H1 (cell line): ENCODE measurements at regions not wholly inside any gene's neighbourhood (a gene's known extent, or its start where the extent isn't known, plus 50 kb on each side); places are given as distances from the start of the nearest gene placed in this dataset.

Experiments
- CTCF ChIA-PET: fragments of 300-600 bp; sonication (Branson Sonifier 250); formaldehyde crosslinking; loops from one replicate; lab custom pipeline; 2021; ENCODE audit not compliant: partially characterized antibody; lab: Charles Lee
- POLR2A ChIA-PET: fragments of 300-600 bp; sonication (Branson Sonifier 250); formaldehyde crosslinking; loops from one replicate; lab custom pipeline; 2021; ENCODE audit warnings: inconsistent platforms; ENCODE audit not compliant: partially characterized antibody; lab: Charles Lee
- DNase-seq, 2 experiments: peaks; one replicate each; pipeline versions ENCODE4 v3.0.0 to v3.0.0-alpha.2; 2010 to 2022; ENCODE audit warnings: low spot score in 2 of 2, low read depth in 1 of 2, mixed read lengths in 1 of 2
- FAIRE-seq: peaks from 2 replicates; lab custom pipeline; 2011; peaks lifted over from hg19 to GRCh38; lab: Jason Lieb, UNC
- H2AFZ ChIP-seq: 2 replicates; pipeline ENCODE4 v1.8.1; 2012; ENCODE audit warnings: low read length, inconsistent platforms
- H2AK5ac ChIP-seq: 2 replicates; pipeline ENCODE4 v1.6.1; 2013; ENCODE audit warnings: low read depth, low read length
- H2BK120ac ChIP-seq: replicated peaks from 2 replicates; pipeline ENCODE3; 2013; ENCODE audit warnings: low read depth, low read length, inconsistent platforms
- H2BK12ac ChIP-seq: 2 replicates; pipeline ENCODE4 v1.6.1; 2013; ENCODE audit warnings: low read depth, low read length
- H2BK15ac ChIP-seq: 2 replicates; pipeline ENCODE4 v1.6.1; 2013; ENCODE audit warnings: low read length
- H2BK20ac ChIP-seq: 2 replicates; pipeline ENCODE4 v1.6.1; 2013; ENCODE audit warnings: low read length
- H2BK5ac ChIP-seq: 2 replicates; pipeline ENCODE4 v1.6.1; 2013; ENCODE audit warnings: low read depth, low read length
- H3K14ac ChIP-seq: 2 replicates; pipeline ENCODE4 v1.6.1; 2013; ENCODE audit warnings: inconsistent platforms; ENCODE audit not compliant: insufficient read length
- H3K18ac ChIP-seq: 2 replicates; pipeline ENCODE4 v1.6.1; 2013; ENCODE audit warnings: low read length; ENCODE audit errors: extremely low read depth
- H3K23ac ChIP-seq: 2 replicates; pipeline ENCODE4 v1.6.1; 2013; ENCODE audit warnings: inconsistent platforms; ENCODE audit not compliant: insufficient read length
- H3K23me2 ChIP-seq: 2 replicates; pipeline ENCODE4 v1.6.1; 2013; ENCODE audit warnings: low read depth, low read length
- H3K27ac ChIP-seq: 2 replicates; pipeline ENCODE4 v1.6.1; 2011; ENCODE audit warnings: low read depth, low read length, inconsistent platforms
- H3K27me3 ChIP-seq, 4 experiments: replicated peaks in 1 of 4; 1 replicate in 1 of 4; 2 replicates in 3 of 4; pipeline versions ENCODE4 v1.6.1 to v1.8.1; 2011 to 2013; ENCODE audit warnings: low read length in 3 of 4, mild to moderate bottlenecking in 3 of 4, inconsistent platforms in 2 of 4, mixed read lengths in 2 of 4, moderate library complexity in 1 of 4; ENCODE audit not compliant: control insufficient read depth in 3 of 4, insufficient read depth in 3 of 4; ENCODE audit errors: extremely low read depth in 1 of 4
- H3K36me3 ChIP-seq, 4 experiments: 2 replicates each; pipeline versions ENCODE4 v1.6.1 to v1.8.1; 2011 to 2013; ENCODE audit warnings: mild to moderate bottlenecking in 4 of 4, low read length in 3 of 4, moderate library complexity in 2 of 4, control low read depth in 1 of 4, inconsistent platforms in 1 of 4; ENCODE audit not compliant: insufficient read depth in 4 of 4, control insufficient read depth in 2 of 4
- H3K4ac ChIP-seq: replicated peaks from 2 replicates; pipeline ENCODE3; 2013; ENCODE audit warnings: low read length, low read depth, mixed read lengths, inconsistent platforms; ENCODE audit not compliant: insufficient read length
- H3K4me1 ChIP-seq, 4 experiments: replicated peaks in 1 of 4; 1 replicate in 1 of 4; 2 replicates in 3 of 4; pipeline versions ENCODE4 v1.6.1 to v1.8.1; 2011 to 2013; ENCODE audit warnings: low read length in 3 of 4, inconsistent platforms in 2 of 4, mixed read lengths in 1 of 4; ENCODE audit not compliant: insufficient read depth in 4 of 4, control insufficient read depth in 3 of 4
- H3K4me2 ChIP-seq, 2 experiments: 2 replicates each; pipeline versions ENCODE4 v1.6.1 to v1.8.1; 2011 to 2013; ENCODE audit warnings: low read depth in 2 of 2, low read length in 2 of 2, control low read depth in 1 of 2, inconsistent platforms in 1 of 2, mild to moderate bottlenecking in 1 of 2; ENCODE audit not compliant: insufficient read depth in 1 of 2
- H3K4me3 ChIP-seq, 4 experiments: fragments of 200-600, 300-600 bp in 1 of 4; sonication (generic), shearing (Covaris generic), sonication (Bioruptor Twin) in 1 of 4; 2 replicates each; pipeline versions ENCODE4 v1.5.1 to v1.8.1; 2011 to 2016; ENCODE audit warnings: low read length in 4 of 4, low read depth in 3 of 4, control low read depth in 2 of 4, inconsistent platforms in 2 of 4, mild to moderate bottlenecking in 2 of 4, mixed read lengths in 1 of 4, moderate library complexity in 1 of 4; ENCODE audit not compliant: insufficient read depth in 2 of 4; ENCODE audit errors: extremely low read depth in 1 of 4
- H3K56ac ChIP-seq: replicated peaks from 2 replicates; pipeline ENCODE3; 2013; ENCODE audit warnings: low read depth, mild to moderate bottlenecking, mixed read lengths, low read length, inconsistent platforms; ENCODE audit not compliant: insufficient read length
- H3K79me1 ChIP-seq: 2 replicates; pipeline ENCODE4 v1.6.1; 2013; ENCODE audit warnings: low read depth, low read length, control low read depth
- H3K79me2 ChIP-seq, 2 experiments: 2 replicates each; pipeline versions ENCODE4 v1.6.1 to v1.8.1; 2012 to 2013; ENCODE audit warnings: low read length in 2 of 2, mild to moderate bottlenecking in 2 of 2, inconsistent platforms in 1 of 2; ENCODE audit not compliant: insufficient read depth in 2 of 2, control insufficient read depth in 1 of 2
- H3K9ac ChIP-seq, 4 experiments: replicated peaks in 1 of 4; 1 replicate in 1 of 4; 2 replicates in 3 of 4; pipeline versions ENCODE4 v1.6.1 to v1.8.1; 2011 to 2013; ENCODE audit warnings: low read depth in 3 of 4, low read length in 3 of 4, control low read depth in 2 of 4, mild to moderate bottlenecking in 2 of 4, moderate library complexity in 2 of 4, inconsistent platforms in 1 of 4; ENCODE audit errors: extremely low read depth in 1 of 4
- H3K9me3 ChIP-seq, 2 experiments: 2 replicates each; pipeline versions ENCODE4 v1.6.1 to v1.8.1; 2012 to 2013; ENCODE audit warnings: mild to moderate bottlenecking in 2 of 2, moderate library complexity in 2 of 2, control low read depth in 1 of 2, inconsistent platforms in 1 of 2, low read depth in 1 of 2, low read length in 1 of 2, mixed read lengths in 1 of 2; ENCODE audit not compliant: insufficient read depth in 2 of 2
- H4K20me1 ChIP-seq, 2 experiments: replicated peaks in 1 of 2; 2 replicates each; pipeline versions ENCODE3 to v1.8.1; 2011 to 2013; ENCODE audit warnings: inconsistent platforms in 2 of 2, low read length in 2 of 2, mild to moderate bottlenecking in 1 of 2; ENCODE audit not compliant: insufficient read depth in 2 of 2, control insufficient read depth in 1 of 2
- H4K5ac ChIP-seq: 2 replicates; pipeline ENCODE4 v1.6.1; 2013; ENCODE audit warnings: low read length, low read depth, mixed read lengths, inconsistent platforms; ENCODE audit not compliant: insufficient read length
- H4K8ac ChIP-seq: 2 replicates; pipeline ENCODE4 v1.8.0; 2013; ENCODE audit warnings: mild to moderate bottlenecking, moderate library complexity, low read length, inconsistent platforms; ENCODE audit not compliant: insufficient read depth; ENCODE audit errors: extremely low read depth
- H4K91ac ChIP-seq: replicated peaks from 2 replicates; pipeline ENCODE3; 2013; ENCODE audit warnings: low read length, mixed read lengths, inconsistent platforms; ENCODE audit not compliant: insufficient read length
- ATF3 ChIP-seq: IDR thresholded peaks from 2 replicates; pipeline ENCODE4 v1.6.1; 2011; ENCODE audit warnings: low read depth, mild to moderate bottlenecking, low read length; ENCODE audit not compliant: insufficient read depth
- BACH1 ChIP-seq: IDR thresholded peaks from 2 replicates; pipeline ENCODE4 v1.6.1; 2012; ENCODE audit warnings: low read length, improper control_type of control experiment
- CTBP2 ChIP-seq: IDR thresholded peaks from 2 replicates; pipeline ENCODE4 v1.7.0; 2011; ENCODE audit warnings: borderline replicate concordance, mild to moderate bottlenecking, moderate library complexity, mixed read lengths, low read length; ENCODE audit not compliant: insufficient read depth, insufficient read length
- FOSL1 ChIP-seq: IDR thresholded peaks from 2 replicates; pipeline ENCODE4 v1.6.1; 2011; ENCODE audit warnings: mild to moderate bottlenecking, low read depth, low read length, moderate library complexity; ENCODE audit not compliant: insufficient read depth
- HDAC2 ChIP-seq, 2 experiments: fragments of 300-600 bp in 1 of 2; sonication (generic) in 1 of 2; IDR thresholded peaks; 2 replicates each; pipeline ENCODE4 v1.6.1; 2011 to 2012; ENCODE audit warnings: low read depth in 2 of 2, low read length in 2 of 2, mild to moderate bottlenecking in 2 of 2, moderate library complexity in 2 of 2, borderline replicate concordance in 1 of 2, inconsistent platforms in 1 of 2
- JUND ChIP-seq: IDR thresholded peaks from 2 replicates; pipeline ENCODE4 v1.6.1; 2011; ENCODE audit warnings: mild to moderate bottlenecking, improper control_type of control experiment, low read length
- KDM1A ChIP-seq: fragments of 200-600, 300-600 bp; sonication (generic); IDR thresholded peaks from 2 replicates; pipeline ENCODE4 v1.7.1; 2016; ENCODE audit warnings: mild to moderate bottlenecking, low read length, borderline replicate concordance
- NANOG ChIP-seq: IDR thresholded peaks from 2 replicates; pipeline ENCODE4 v1.6.1; 2011; ENCODE audit warnings: low read length, low read depth, mild to moderate bottlenecking, inconsistent platforms; ENCODE audit not compliant: insufficient read depth, poor library complexity, severe bottlenecking
- POLR2AphosphoS5 ChIP-seq: IDR thresholded peaks from 2 replicates; pipeline ENCODE4 v1.6.1; 2011; ENCODE audit warnings: low read depth, low read length
- TCF12 ChIP-seq: IDR thresholded peaks from 2 replicates; pipeline ENCODE4 v1.6.1; 2011; ENCODE audit warnings: low read depth, mild to moderate bottlenecking, low read length

- Histone ChIP-seq H2BK15ac (no peak overlapping the region), H3K9me3 (no peaks in the 10 kb centered on the region), H2BK12ac (no peak overlapping the region), H3K18ac (no peak overlapping the region), H2BK5ac (no peak overlapping the region), H3K9ac (no peak overlapping the region), H3K27ac (no peak overlapping the region), H3K36me3 (no peaks in the 10 kb centered on the region), H3K23me2 (peaks cover 2% of the 10 kb centered on the region), H3K23ac (no peak overlapping the region), H4K91ac (no peak overlapping the region), H3K4me3 (no peak overlapping the region), H3K27me3 (no peaks in the 10 kb centered on the region), H4K5ac (no peak overlapping the region), H2AK5ac (no peak overlapping the region), H2AFZ (no peak overlapping the region), H2BK120ac (no peak overlapping the region), H3K79me2 (no peaks in the 10 kb centered on the region), H3K4me1 (peaks cover under 1 to 6% (median 3%) of the 10 kb centered on the region in 4 experiments; a peak in 4 of 7 replicates), H3K14ac (no peak overlapping the region), H4K8ac (no peak overlapping the region), H2BK20ac (no peak overlapping the region), H4K20me1 (no peaks in the 10 kb centered on the region), H3K79me1 (no peaks in the 10 kb centered on the region), H3K4ac (no peak overlapping the region), H3K4me2 (no peak overlapping the region), H3K56ac (no peak overlapping the region)
- DNase-seq = no peak
- CTCF ChIA-PET = interaction anchor here (0.6 to 8.1 kb wide), 19 partner anchors 8 to 503 kb away, joined by 3 to 46 read pairs (median 4); no protein-coding TSS in a partner anchor
- no peak for FAIRE-seq
- no peak for TF ChIP-seq KDM1A
- no peak for TF ChIP-seq ATF3
- no peak for TF ChIP-seq FOSL1
- TF ChIP-seq CTBP2 = no peak
- TF ChIP-seq JUND = no peak
- no peak for TF ChIP-seq TCF12
- no peak for TF ChIP-seq NANOG
- TF ChIP-seq HDAC2 (IDR thresholded peaks at IDR 0.05; ENCODE audit: borderline replicate concordance in 1 of 2, low read depth in 2 of 2, low read length in 2 of 2) = no peak
- no peak for TF ChIP-seq POLR2AphosphoS5
- no peak for TF ChIP-seq BACH1
- POLR2A ChIA-PET = no interaction called here
These were observed 286.4 kb upstream of the PARD3B start for GRCh38 chr2:204258890-204259289.
